Endothelial cell of umbilical vein (primary cell): ENCODE measurements at regions not wholly inside any gene's neighbourhood (a gene's known extent, or its start where the extent isn't known, plus 50 kb on each side); places are given as distances from the start of the nearest gene placed in this dataset.

Experiments
- BruUV-seq: library from RNA; stranded (reverse); fragments of 400-500 nt; replicated peaks from 2 replicates; lab custom pipeline; 2021; lab: Mats Ljungman, UMichigan
- CTCF ChIA-PET: fragments of 300-600, 350-600 bp; sonication (Branson Sonifier 250); formaldehyde crosslinking; loops from one replicate; lab custom pipeline; 2021; ENCODE audit warnings: antibody characterized with exemption, inconsistent platforms; lab: Charles Lee
- POLR2A ChIA-PET: fragments of 300-600, 350-600 bp; sonication (Branson Sonifier 250); formaldehyde crosslinking; loops from one replicate; lab custom pipeline; 2021; ENCODE audit warnings: antibody characterized with exemption, inconsistent platforms; lab: Charles Lee
- DNase-seq: peaks from one replicate; pipeline ENCODE4 v3.0.0-alpha.2; 2011; ENCODE audit warnings: low read depth, low spot score
- FAIRE-seq: peaks from 2 replicates; lab custom pipeline; 2011; peaks lifted over from hg19 to GRCh38; lab: Jason Lieb, UNC
- H2AFZ ChIP-seq: 2 replicates; pipeline ENCODE4 v1.6.0; 2012; ENCODE audit warnings: low read depth, low read length, control low read depth, inconsistent platforms
- H3K27ac ChIP-seq: 2 replicates; pipeline ENCODE4 v1.5.1; 2011; ENCODE audit warnings: low read depth, mild to moderate bottlenecking, control low read depth, low read length, moderate library complexity; ENCODE audit not compliant: insufficient read depth
- H3K27me3 ChIP-seq, 2 experiments: 2 replicates each; pipeline versions ENCODE4 v1.6.0 to v1.6.1; 2011; ENCODE audit warnings: low read length in 2 of 2, mixed read lengths in 1 of 2; ENCODE audit not compliant: control insufficient read depth in 2 of 2, insufficient read depth in 2 of 2
- H3K36me3 ChIP-seq, 2 experiments: 2 replicates in 1 of 2; 3 replicates in 1 of 2; pipeline ENCODE4 v1.5.1; 2011; ENCODE audit warnings: low read length in 2 of 2, mild to moderate bottlenecking in 1 of 2, moderate library complexity in 1 of 2; ENCODE audit not compliant: control insufficient read depth in 2 of 2, insufficient read depth in 2 of 2; ENCODE audit errors: extremely low read depth in 1 of 2
- H3K4me1 ChIP-seq: 3 replicates; pipeline ENCODE4 v1.5.1; 2011; ENCODE audit warnings: mild to moderate bottlenecking, low read length; ENCODE audit not compliant: control insufficient read depth, insufficient read depth; ENCODE audit errors: extremely low read depth
- H3K4me2 ChIP-seq: 2 replicates; pipeline ENCODE4 v1.6.1; 2011; ENCODE audit warnings: low read length, control low read depth, mixed read lengths; ENCODE audit not compliant: insufficient read depth
- H3K4me3 ChIP-seq, 3 experiments: fragments of 200-600 bp in 1 of 3; sonication (generic), shearing (Covaris generic) in 1 of 3; replicated peaks in 1 of 3; 2 replicates each; pipeline ENCODE4 v1.5.1; 2011 to 2016; ENCODE audit warnings: control low read depth in 3 of 3, low read length in 3 of 3, mild to moderate bottlenecking in 2 of 3, inconsistent platforms in 1 of 3, low read depth in 1 of 3, moderate library complexity in 1 of 3; ENCODE audit not compliant: insufficient read depth in 1 of 3
- H3K79me2 ChIP-seq: 2 replicates; pipeline ENCODE4 v1.6.0; 2012; ENCODE audit warnings: low read length, inconsistent platforms; ENCODE audit not compliant: control insufficient read depth, insufficient read depth
- H3K9ac ChIP-seq: replicated peaks from 2 replicates; pipeline ENCODE3; 2011; ENCODE audit warnings: low read length, control low read depth; ENCODE audit not compliant: insufficient read depth; ENCODE audit errors: extremely low read depth
- H3K9me1 ChIP-seq: replicated peaks from 3 replicates; pipeline ENCODE4 v1.6.0; 2011; ENCODE audit warnings: mild to moderate bottlenecking, low read length; ENCODE audit not compliant: control insufficient read depth, insufficient read depth; ENCODE audit errors: extremely low read depth
- H3K9me3 ChIP-seq: replicated peaks from 2 replicates; pipeline ENCODE4 v1.5.1; 2012; ENCODE audit warnings: low read length, inconsistent platforms; ENCODE audit not compliant: control insufficient read depth, insufficient read depth
- H4K20me1 ChIP-seq: replicated peaks from 2 replicates; pipeline ENCODE3; 2011; ENCODE audit warnings: mild to moderate bottlenecking, low read length; ENCODE audit not compliant: control insufficient read depth, insufficient read depth; ENCODE audit errors: extremely low read depth
- EZH2 ChIP-seq: IDR thresholded peaks from 2 replicates; pipeline ENCODE4 v1.6.1; 2012; ENCODE audit warnings: borderline replicate concordance, low read depth, mild to moderate bottlenecking, moderate library complexity, low read length, inconsistent platforms; ENCODE audit not compliant: severe bottlenecking
- FOS ChIP-seq: IDR thresholded peaks from 2 replicates; pipeline ENCODE4 v1.6.1; 2011; ENCODE audit warnings: mild to moderate bottlenecking, low read length, moderate library complexity, borderline replicate concordance; ENCODE audit not compliant: insufficient read depth
- GATA2 ChIP-seq: IDR thresholded peaks from 2 replicates; pipeline ENCODE4 v1.7.0; 2011; ENCODE audit warnings: low read depth, mild to moderate bottlenecking, moderate library complexity, mixed read lengths, low read length; ENCODE audit not compliant: insufficient read length, insufficient read depth
- JUN ChIP-seq: IDR thresholded peaks from 2 replicates; pipeline ENCODE4 v1.6.1; 2011; ENCODE audit warnings: borderline replicate concordance, low read depth; ENCODE audit not compliant: insufficient read length, insufficient read depth
- MYC ChIP-seq: IDR thresholded peaks from one replicate; pipeline ENCODE4 v1.6.1; 2011; ENCODE audit warnings: mild to moderate bottlenecking, low read depth, low read length
- POLR2A ChIP-seq: IDR thresholded peaks from 2 replicates; pipeline ENCODE4 v1.6.1; 2012; ENCODE audit warnings: low read depth, mild to moderate bottlenecking, control low read depth, low read length
- POLR2AphosphoS5 ChIP-seq: IDR thresholded peaks from 2 replicates; pipeline ENCODE4 v1.6.1; 2012; ENCODE audit warnings: low read depth, mild to moderate bottlenecking, control low read depth, low read length, moderate library complexity; ENCODE audit not compliant: insufficient read depth
- dilution Hi-C: fragments of 300-500 bp; cut with MboI; formaldehyde crosslinking; loops from one replicate; pipeline ENCODE4 v1.15.0; 2019; ENCODE audit warnings: low sequenced_read_pairs; ENCODE audit not compliant: extremely low pct_ligation_motif_present
- intact Hi-C: fragments of 100-400 bp; cut with micrococcal nuclease; formaldehyde crosslinking; loops from one replicate; pipeline ENCODE4 v1.10.0; 2022
- TF ChIP-seq, protein P1 (sequence below), 2 donors: IDR thresholded peaks; 1 replicate in 1 of 2; 2 replicates in 1 of 2; pipeline ENCODE4 v1.5.1; 2011; ENCODE audit warnings: low read length in 2 of 2, mild to moderate bottlenecking in 2 of 2, moderate library complexity in 2 of 2, control low read depth in 1 of 2, inconsistent platforms in 1 of 2, low read depth in 1 of 2; ENCODE audit not compliant: insufficient read depth in 1 of 2; ENCODE audit errors: extremely low read depth in 1 of 2
- TF ChIP-seq, protein P2 (sequence below): IDR thresholded peaks from 2 replicates; pipeline ENCODE4 v1.6.1; 2011; ENCODE audit not compliant: insufficient read depth, insufficient read length

DNA sequence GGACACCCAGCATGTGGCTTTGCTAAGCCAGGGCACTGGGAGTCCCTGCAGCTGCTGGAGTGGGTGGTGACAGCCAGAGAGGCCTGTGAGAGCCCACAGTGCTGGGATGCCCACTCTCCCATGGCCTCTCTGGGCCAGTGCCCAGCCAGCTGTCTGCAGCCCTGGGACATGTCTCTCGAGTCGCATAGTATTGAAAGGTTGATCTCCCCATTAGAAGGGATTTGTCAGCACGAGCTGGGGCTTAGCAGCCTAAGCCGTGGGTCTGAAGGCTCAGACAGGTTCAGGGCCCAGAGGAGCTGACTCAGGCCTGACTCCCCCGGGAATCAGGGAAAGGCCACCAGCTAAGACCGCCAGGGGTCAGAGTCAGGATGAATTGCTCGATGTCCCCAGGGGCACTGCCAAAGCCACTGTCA is 53.5 kb downstream of the FOXD2 start:
- DNase-seq (no peak), FAIRE-seq (no peak)
- no peaks in the 10 kb centered on the region for H4K20me1 ChIP-seq
- no peak for TF ChIP-seq FOS
- TF ChIP-seq, protein P1, sequence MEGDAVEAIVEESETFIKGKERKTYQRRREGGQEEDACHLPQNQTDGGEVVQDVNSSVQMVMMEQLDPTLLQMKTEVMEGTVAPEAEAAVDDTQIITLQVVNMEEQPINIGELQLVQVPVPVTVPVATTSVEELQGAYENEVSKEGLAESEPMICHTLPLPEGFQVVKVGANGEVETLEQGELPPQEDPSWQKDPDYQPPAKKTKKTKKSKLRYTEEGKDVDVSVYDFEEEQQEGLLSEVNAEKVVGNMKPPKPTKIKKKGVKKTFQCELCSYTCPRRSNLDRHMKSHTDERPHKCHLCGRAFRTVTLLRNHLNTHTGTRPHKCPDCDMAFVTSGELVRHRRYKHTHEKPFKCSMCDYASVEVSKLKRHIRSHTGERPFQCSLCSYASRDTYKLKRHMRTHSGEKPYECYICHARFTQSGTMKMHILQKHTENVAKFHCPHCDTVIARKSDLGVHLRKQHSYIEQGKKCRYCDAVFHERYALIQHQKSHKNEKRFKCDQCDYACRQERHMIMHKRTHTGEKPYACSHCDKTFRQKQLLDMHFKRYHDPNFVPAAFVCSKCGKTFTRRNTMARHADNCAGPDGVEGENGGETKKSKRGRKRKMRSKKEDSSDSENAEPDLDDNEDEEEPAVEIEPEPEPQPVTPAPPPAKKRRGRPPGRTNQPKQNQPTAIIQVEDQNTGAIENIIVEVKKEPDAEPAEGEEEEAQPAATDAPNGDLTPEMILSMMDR (IDR thresholded peaks at IDR 0.05; ENCODE audit: extremely low read depth in 1 of 2, insufficient read depth in 1 of 2, low read depth in 1 of 2, low read length in 2 of 2), result no peak
- no peak for TF ChIP-seq MYC
- TF ChIP-seq GATA2, result no peak
- TF ChIP-seq POLR2A, result no peak
- TF ChIP-seq, protein P2, sequence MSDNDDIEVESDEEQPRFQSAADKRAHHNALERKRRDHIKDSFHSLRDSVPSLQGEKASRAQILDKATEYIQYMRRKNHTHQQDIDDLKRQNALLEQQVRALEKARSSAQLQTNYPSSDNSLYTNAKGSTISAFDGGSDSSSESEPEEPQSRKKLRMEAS, result no peak
- no peak for TF ChIP-seq EZH2
- TF ChIP-seq POLR2AphosphoS5, result no peak
- TF ChIP-seq JUN, result no peak
- H2AFZ ChIP-seq, result no peak overlapping the region
- peaks cover 0 to 3% of the 10 kb centered on the region in 2 experiments for H3K27me3 ChIP-seq
- intact Hi-C loops (no loop called here), dilution Hi-C loops (no loop called here)
- no peak overlapping the region for H3K4me3 ChIP-seq
- H3K4me1 ChIP-seq, result no peaks in the 10 kb centered on the region
- no peaks in the 10 kb centered on the region for H3K79me2 ChIP-seq
- no peak overlapping the region for H3K27ac ChIP-seq
- ChIA-PET CTCF (interaction anchor here (0.9 to 1.2 kb wide), 3 partner anchors 10 to 235 kb away, joined by 3 to 6 read pairs (median 3); no protein-coding TSS in a partner anchor), POLR2A (no interaction called here)
- no peak overlapping the region for H3K4me2 ChIP-seq
- BruUV-seq, result no TSS peak
- H3K9me3 ChIP-seq, result no peaks in the 10 kb centered on the region
- H3K36me3 ChIP-seq, result no peaks in the 10 kb centered on the region
- H3K9me1 ChIP-seq, result no peaks in the 10 kb centered on the region
- H3K9ac ChIP-seq, result no peak overlapping the region
